Heart left ventricle (tissue), 13 donors: ENCODE measurements at regions not wholly inside any gene's neighbourhood (a gene's known extent, or its start where the extent isn't known, plus 50 kb on each side); places are given as distances from the start of the nearest gene placed in this dataset.
"Not testable (repeated sequence)": the region's sequence is repeated elsewhere in the genome, so short reads cannot be mapped to it uniquely, and the experiment has no call there.

ENCODE experiments used
- POLR2A ChIP-seq, 2 donors: fragments of 450-650 bp; IDR thresholded peaks; one replicate each; pipeline ENCODE4 v1.6.1; 2017; ENCODE audit warnings: antibody characterized with exemption in 2 of 2, mild to moderate bottlenecking in 2 of 2, moderate library complexity in 2 of 2
- TF ChIP-seq, protein P1 (sequence below), 12 donors: fragments of 200-600 bp; sonication (generic) in 4 of 12; IDR thresholded peaks; one replicate each; pipeline versions ENCODE4 v1.5.0 to v1.8.0; 2018 to 2022; ENCODE audit warnings: antibody characterized with exemption in 12 of 12, mild to moderate bottlenecking in 5 of 12
- donor health status: ischemic (EF 13 %, LVEDD 7.1; RV severe dilation, severe dysfunction).
- donor health status: DM: no; HTN: yes; CAD: no.
- donor health status: DM: no; HTN: no; CAD: no.
- donor health status: ischemic (EF 25% LVEDD 6.9; RV normal size, moderate dysfunction).
- donor health status: ischemic (EF 25% LVEDD 5.7; RV mildly dilated, moderate dysfunction).
- donor health status: ischemic (EF 35%, LVEDD 5.7; RV mildly dilated, moderate dysfunction).
- donor health status: nonischemic (EF 11% LVEDD 7.7; RV severe dilation, severe dysfunction).
- donor health status: DM: yes; HTN: yes; CAD: no.
- donor health status: PGD.
- donor health status: ischemic (EF 29% LVEDD 5.4; RV normal size, mild dysfunction).
- donor health status: nonischemic (EF 23%, LVEDD 6.1; RV moderate dilation, normal function).

DNA sequence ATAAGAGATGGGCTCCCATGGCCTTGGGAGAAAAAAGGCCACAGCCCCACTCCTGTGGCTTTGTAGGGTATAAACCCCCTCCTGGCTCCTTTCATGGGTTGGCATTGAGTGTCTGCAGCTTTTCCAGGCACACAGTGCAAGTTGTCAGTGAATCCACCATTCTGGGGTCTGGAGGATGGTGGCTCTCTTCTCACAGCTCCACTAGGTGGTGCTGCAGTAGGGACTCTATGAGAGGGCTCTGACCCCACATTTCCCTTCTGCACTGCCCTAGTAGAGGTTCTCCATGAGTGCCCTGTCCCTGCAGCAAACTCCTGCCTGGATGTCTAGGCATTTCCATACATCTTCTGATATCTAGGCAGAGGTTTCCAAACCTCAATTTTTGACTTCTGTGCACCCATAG is 136.5 kb upstream of the FRG2C start:
- TF ChIP-seq, protein P1, sequence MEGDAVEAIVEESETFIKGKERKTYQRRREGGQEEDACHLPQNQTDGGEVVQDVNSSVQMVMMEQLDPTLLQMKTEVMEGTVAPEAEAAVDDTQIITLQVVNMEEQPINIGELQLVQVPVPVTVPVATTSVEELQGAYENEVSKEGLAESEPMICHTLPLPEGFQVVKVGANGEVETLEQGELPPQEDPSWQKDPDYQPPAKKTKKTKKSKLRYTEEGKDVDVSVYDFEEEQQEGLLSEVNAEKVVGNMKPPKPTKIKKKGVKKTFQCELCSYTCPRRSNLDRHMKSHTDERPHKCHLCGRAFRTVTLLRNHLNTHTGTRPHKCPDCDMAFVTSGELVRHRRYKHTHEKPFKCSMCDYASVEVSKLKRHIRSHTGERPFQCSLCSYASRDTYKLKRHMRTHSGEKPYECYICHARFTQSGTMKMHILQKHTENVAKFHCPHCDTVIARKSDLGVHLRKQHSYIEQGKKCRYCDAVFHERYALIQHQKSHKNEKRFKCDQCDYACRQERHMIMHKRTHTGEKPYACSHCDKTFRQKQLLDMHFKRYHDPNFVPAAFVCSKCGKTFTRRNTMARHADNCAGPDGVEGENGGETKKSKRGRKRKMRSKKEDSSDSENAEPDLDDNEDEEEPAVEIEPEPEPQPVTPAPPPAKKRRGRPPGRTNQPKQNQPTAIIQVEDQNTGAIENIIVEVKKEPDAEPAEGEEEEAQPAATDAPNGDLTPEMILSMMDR (IDR thresholded peaks at IDR 0.05) = not testable (repeated sequence)
- not testable (repeated sequence) for TF ChIP-seq POLR2A (IDR thresholded peaks at IDR 0.05)
